ENCODE measurements at regions not wholly inside any gene's neighbourhood (a gene's known extent, or its start where the extent isn't known, plus 50 kb on each side); places are given as distances from the start of the nearest gene placed in this dataset.

GRCh38 chr9:90128587-90129190, 513.9 kb downstream of the DIRAS2 start:
- H3K36me3 ChIP-seq (ENCODE audit: control insufficient read depth, low read depth, low read length) = no peaks in the 10 kb centered on the region
- H3K27me3 ChIP-seq (ENCODE audit: control insufficient read depth, insufficient read depth, low read length) = no peaks in the 10 kb centered on the region
- H3K9ac ChIP-seq (ENCODE audit: low read length) = no peak overlapping the region
- H3K4me3 ChIP-seq (ENCODE audit: low read length) = no peak overlapping the region
- no peak overlapping the region for H3K27ac ChIP-seq (ENCODE audit: low read length)
- H3K9me3 ChIP-seq (ENCODE audit: control insufficient read depth, low read depth, low read length) = no peaks in the 10 kb centered on the region
- no peaks in the 10 kb centered on the region for H3K4me1 ChIP-seq (ENCODE audit: control insufficient read depth, low read depth, low read length)

GRCh38 chr9:90129446-90129845, 513.2 kb downstream of the DIRAS2 start:
- no peak overlapping the region for H3K27ac ChIP-seq (ENCODE audit: low read length)
- H3K4me1 ChIP-seq (ENCODE audit: control insufficient read depth, low read depth, low read length) = no peaks in the 10 kb centered on the region
- H3K4me3 ChIP-seq (ENCODE audit: low read length) = no peak overlapping the region
- no peak overlapping the region for H3K9ac ChIP-seq (ENCODE audit: low read length)
- no peaks in the 10 kb centered on the region for H3K36me3 ChIP-seq (ENCODE audit: control insufficient read depth, low read depth, low read length)
- H3K27me3 ChIP-seq (ENCODE audit: control insufficient read depth, insufficient read depth, low read length) = no peaks in the 10 kb centered on the region
- H3K9me3 ChIP-seq (ENCODE audit: control insufficient read depth, low read depth, low read length) = no peaks in the 10 kb centered on the region

GRCh38 chr9:90131568-90131967, 511.1 kb downstream of the DIRAS2 start:
- Histone ChIP-seq H3K4me3 (ENCODE audit: low read length) (no peak overlapping the region), H3K27ac (ENCODE audit: low read length) (no peak overlapping the region), H3K27me3 (ENCODE audit: control insufficient read depth, insufficient read depth, low read length) (no peaks in the 10 kb centered on the region), H3K36me3 (ENCODE audit: control insufficient read depth, low read depth, low read length) (no peaks in the 10 kb centered on the region), H3K4me1 (ENCODE audit: control insufficient read depth, low read depth, low read length) (no peaks in the 10 kb centered on the region), H3K9me3 (ENCODE audit: control insufficient read depth, low read depth, low read length) (no peaks in the 10 kb centered on the region), H3K9ac (ENCODE audit: low read length) (no peak overlapping the region)

GRCh38 chr9:90132866-90133265, 509.8 kb downstream of the DIRAS2 start:
- Histone ChIP-seq H3K36me3 (ENCODE audit: control insufficient read depth, low read depth, low read length) (no peaks in the 10 kb centered on the region), H3K4me3 (ENCODE audit: low read length) (no peak overlapping the region), H3K4me1 (ENCODE audit: control insufficient read depth, low read depth, low read length) (no peaks in the 10 kb centered on the region), H3K9ac (ENCODE audit: low read length) (no peak overlapping the region), H3K9me3 (ENCODE audit: control insufficient read depth, low read depth, low read length) (no peaks in the 10 kb centered on the region), H3K27ac (ENCODE audit: low read length) (no peak overlapping the region), H3K27me3 (ENCODE audit: control insufficient read depth, insufficient read depth, low read length) (no peaks in the 10 kb centered on the region)

GRCh38 chr9:90137801-90138200, 504.8 kb downstream of the DIRAS2 start:
- H3K4me1 ChIP-seq (ENCODE audit: control insufficient read depth, low read depth, low read length) = no peaks in the 10 kb centered on the region
- H3K27me3 ChIP-seq (ENCODE audit: control insufficient read depth, insufficient read depth, low read length) = no peaks in the 10 kb centered on the region
- H3K9ac ChIP-seq (ENCODE audit: low read length) = no peak overlapping the region
- H3K36me3 ChIP-seq (ENCODE audit: control insufficient read depth, low read depth, low read length) = no peaks in the 10 kb centered on the region
- no peaks in the 10 kb centered on the region for H3K9me3 ChIP-seq (ENCODE audit: control insufficient read depth, low read depth, low read length)
- H3K27ac ChIP-seq (ENCODE audit: low read length) = no peak overlapping the region
- H3K4me3 ChIP-seq (ENCODE audit: low read length) = no peak overlapping the region

GRCh38 chr9:90140131-90140818, 502.3 kb downstream of the DIRAS2 start:
- Histone ChIP-seq H3K4me1 (ENCODE audit: control insufficient read depth, low read depth, low read length) (no peaks in the 10 kb centered on the region), H3K4me3 (ENCODE audit: low read length) (no peak overlapping the region), H3K9ac (ENCODE audit: low read length) (no peak overlapping the region), H3K27me3 (ENCODE audit: control insufficient read depth, insufficient read depth, low read length) (no peaks in the 10 kb centered on the region), H3K27ac (ENCODE audit: low read length) (no peak overlapping the region), H3K9me3 (ENCODE audit: control insufficient read depth, low read depth, low read length) (no peaks in the 10 kb centered on the region), H3K36me3 (ENCODE audit: control insufficient read depth, low read depth, low read length) (no peaks in the 10 kb centered on the region)

- no peaks in the 10 kb centered on the region for H3K4me1 ChIP-seq (ENCODE audit: control insufficient read depth, low read depth, low read length)
- H3K9me3 ChIP-seq (ENCODE audit: control insufficient read depth, low read depth, low read length) = no peaks in the 10 kb centered on the region
- no peak overlapping the region for H3K9ac ChIP-seq (ENCODE audit: low read length)
- no peaks in the 10 kb centered on the region for H3K36me3 ChIP-seq (ENCODE audit: control insufficient read depth, low read depth, low read length)
- no peaks in the 10 kb centered on the region for H3K27me3 ChIP-seq (ENCODE audit: control insufficient read depth, insufficient read depth, low read length)
- H3K4me3 ChIP-seq (ENCODE audit: low read length) = no peak overlapping the region
- no peak overlapping the region for H3K27ac ChIP-seq (ENCODE audit: low read length)
Observed at GRCh38 chr9:90141723-90142122, 500.9 kb downstream of the DIRAS2 start.

- Histone ChIP-seq H3K4me3 (ENCODE audit: low read length) (no peak overlapping the region), H3K36me3 (ENCODE audit: control insufficient read depth, low read depth, low read length) (no peaks in the 10 kb centered on the region), H3K27me3 (ENCODE audit: control insufficient read depth, insufficient read depth, low read length) (no peaks in the 10 kb centered on the region), H3K9me3 (ENCODE audit: control insufficient read depth, low read depth, low read length) (peaks cover 3% of the 10 kb centered on the region), H3K9ac (ENCODE audit: low read length) (no peak overlapping the region), H3K4me1 (ENCODE audit: control insufficient read depth, low read depth, low read length) (no peaks in the 10 kb centered on the region), H3K27ac (ENCODE audit: low read length) (no peak overlapping the region)
Observed at GRCh38 chr9:90142580-90142979, 500.0 kb downstream of the DIRAS2 start.

- H3K9me3 ChIP-seq (ENCODE audit: control insufficient read depth, low read depth, low read length) = peaks cover 7% of the 10 kb centered on the region
- H3K27me3 ChIP-seq (ENCODE audit: control insufficient read depth, insufficient read depth, low read length) = no peaks in the 10 kb centered on the region
- H3K4me1 ChIP-seq (ENCODE audit: control insufficient read depth, low read depth, low read length) = no peaks in the 10 kb centered on the region
- no peaks in the 10 kb centered on the region for H3K36me3 ChIP-seq (ENCODE audit: control insufficient read depth, low read depth, low read length)
- no peak overlapping the region for H3K4me3 ChIP-seq (ENCODE audit: low read length)
- no peak overlapping the region for H3K27ac ChIP-seq (ENCODE audit: low read length)
- no peak overlapping the region for H3K9ac ChIP-seq (ENCODE audit: low read length)
Observed at GRCh38 chr9:90147426-90147825, 495.2 kb downstream of the DIRAS2 start.

- H3K36me3 ChIP-seq (ENCODE audit: control insufficient read depth, low read depth, low read length) = no peaks in the 10 kb centered on the region
- no peaks in the 10 kb centered on the region for H3K9me3 ChIP-seq (ENCODE audit: control insufficient read depth, low read depth, low read length)
- H3K27me3 ChIP-seq (ENCODE audit: control insufficient read depth, insufficient read depth, low read length) = no peaks in the 10 kb centered on the region
- H3K27ac ChIP-seq (ENCODE audit: low read length) = no peak overlapping the region
- H3K9ac ChIP-seq (ENCODE audit: low read length) = no peak overlapping the region
- H3K4me3 ChIP-seq (ENCODE audit: low read length) = no peak overlapping the region
- peaks cover 3% of the 10 kb centered on the region for H3K4me1 ChIP-seq (ENCODE audit: control insufficient read depth, low read depth, low read length)
Observed at GRCh38 chr9:90156318-90156717, 486.3 kb downstream of the DIRAS2 start.

GRCh38 chr9:90162326-90162725, 480.3 kb downstream of the DIRAS2 start:
- peaks cover 17% of the 10 kb centered on the region for H3K4me1 ChIP-seq (ENCODE audit: control insufficient read depth, low read depth, low read length)
- H3K27me3 ChIP-seq (ENCODE audit: control insufficient read depth, insufficient read depth, low read length) = no peaks in the 10 kb centered on the region
- H3K9me3 ChIP-seq (ENCODE audit: control insufficient read depth, low read depth, low read length) = no peaks in the 10 kb centered on the region
- H3K27ac ChIP-seq (ENCODE audit: low read length) = no peak overlapping the region
- H3K36me3 ChIP-seq (ENCODE audit: control insufficient read depth, low read depth, low read length) = no peaks in the 10 kb centered on the region
- H3K9ac ChIP-seq (ENCODE audit: low read length) = no peak overlapping the region
- H3K4me3 ChIP-seq (ENCODE audit: low read length) = no peak overlapping the region

- H3K27ac ChIP-seq (ENCODE audit: low read length) = no peak overlapping the region
- peaks cover 16% of the 10 kb centered on the region for H3K4me1 ChIP-seq (ENCODE audit: control insufficient read depth, low read depth, low read length)
- no peaks in the 10 kb centered on the region for H3K9me3 ChIP-seq (ENCODE audit: control insufficient read depth, low read depth, low read length)
- H3K4me3 ChIP-seq (ENCODE audit: low read length) = no peak overlapping the region
- no peaks in the 10 kb centered on the region for H3K36me3 ChIP-seq (ENCODE audit: control insufficient read depth, low read depth, low read length)
- H3K9ac ChIP-seq (ENCODE audit: low read length) = no peak overlapping the region
- H3K27me3 ChIP-seq (ENCODE audit: control insufficient read depth, insufficient read depth, low read length) = no peaks in the 10 kb centered on the region
Observed at GRCh38 chr9:90162819-90163218, 479.8 kb downstream of the DIRAS2 start.
